ENCODE measurements at regions not wholly inside any gene's neighbourhood (a gene's known extent, or its start where the extent isn't known, plus 50 kb on each side); places are given as distances from the start of the nearest gene placed in this dataset.
A peak's percentile ranks its signal among the peaks of the same experiment; 100 is the strongest.

DNA sequence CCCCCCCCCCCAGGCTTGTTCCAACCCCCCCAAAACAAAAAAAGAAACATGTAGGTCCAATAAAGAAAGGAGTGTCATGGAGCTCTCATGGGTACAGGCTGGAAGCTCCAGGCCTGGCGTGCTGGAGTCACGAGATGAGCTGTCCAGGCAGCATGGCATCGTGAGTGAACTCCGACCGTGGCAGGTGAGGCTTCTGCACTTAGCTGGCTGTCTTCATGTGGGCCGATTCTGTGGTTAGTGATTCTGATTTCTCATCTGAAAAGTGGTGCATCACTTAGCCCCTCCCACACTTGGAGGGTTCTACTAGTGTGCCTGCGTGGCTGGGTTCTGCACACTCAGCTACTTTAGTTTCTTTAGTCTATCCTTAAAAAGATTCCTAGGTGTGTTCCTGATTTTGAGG is 126.4 kb upstream of the MGAT5 start:
- TF ChIP-seq, protein P1, sequence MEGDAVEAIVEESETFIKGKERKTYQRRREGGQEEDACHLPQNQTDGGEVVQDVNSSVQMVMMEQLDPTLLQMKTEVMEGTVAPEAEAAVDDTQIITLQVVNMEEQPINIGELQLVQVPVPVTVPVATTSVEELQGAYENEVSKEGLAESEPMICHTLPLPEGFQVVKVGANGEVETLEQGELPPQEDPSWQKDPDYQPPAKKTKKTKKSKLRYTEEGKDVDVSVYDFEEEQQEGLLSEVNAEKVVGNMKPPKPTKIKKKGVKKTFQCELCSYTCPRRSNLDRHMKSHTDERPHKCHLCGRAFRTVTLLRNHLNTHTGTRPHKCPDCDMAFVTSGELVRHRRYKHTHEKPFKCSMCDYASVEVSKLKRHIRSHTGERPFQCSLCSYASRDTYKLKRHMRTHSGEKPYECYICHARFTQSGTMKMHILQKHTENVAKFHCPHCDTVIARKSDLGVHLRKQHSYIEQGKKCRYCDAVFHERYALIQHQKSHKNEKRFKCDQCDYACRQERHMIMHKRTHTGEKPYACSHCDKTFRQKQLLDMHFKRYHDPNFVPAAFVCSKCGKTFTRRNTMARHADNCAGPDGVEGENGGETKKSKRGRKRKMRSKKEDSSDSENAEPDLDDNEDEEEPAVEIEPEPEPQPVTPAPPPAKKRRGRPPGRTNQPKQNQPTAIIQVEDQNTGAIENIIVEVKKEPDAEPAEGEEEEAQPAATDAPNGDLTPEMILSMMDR (conservative IDR thresholded peaks at IDR 0.05; ENCODE audit: low read depth, low read length) = no peak
- TF ChIP-seq POLR2A (IDR thresholded peaks at IDR 0.05; ENCODE audit: low read depth, low read length) = no peak
- 0 out of 2 replicates have a peak, but pooled peaks have one; percentile 16 for TF ChIP-seq MAFK (IDR thresholded peaks at IDR 0.05; ENCODE audit: low read depth, low read length)
- no peak for TF ChIP-seq SMC3 (IDR thresholded peaks at IDR 0.05; ENCODE audit: low read depth, low read length)
- TF ChIP-seq CEBPB (IDR thresholded peaks at IDR 0.05; ENCODE audit: low read depth, low read length) = no peak
- TF ChIP-seq RAD21 (IDR thresholded peaks at IDR 0.05; ENCODE audit: low read length) = no peak
- TF ChIP-seq, protein P2, sequence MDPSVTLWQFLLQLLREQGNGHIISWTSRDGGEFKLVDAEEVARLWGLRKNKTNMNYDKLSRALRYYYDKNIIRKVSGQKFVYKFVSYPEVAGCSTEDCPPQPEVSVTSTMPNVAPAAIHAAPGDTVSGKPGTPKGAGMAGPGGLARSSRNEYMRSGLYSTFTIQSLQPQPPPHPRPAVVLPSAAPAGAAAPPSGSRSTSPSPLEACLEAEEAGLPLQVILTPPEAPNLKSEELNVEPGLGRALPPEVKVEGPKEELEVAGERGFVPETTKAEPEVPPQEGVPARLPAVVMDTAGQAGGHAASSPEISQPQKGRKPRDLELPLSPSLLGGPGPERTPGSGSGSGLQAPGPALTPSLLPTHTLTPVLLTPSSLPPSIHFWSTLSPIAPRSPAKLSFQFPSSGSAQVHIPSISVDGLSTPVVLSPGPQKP (IDR thresholded peaks at IDR 0.05; ENCODE audit: borderline replicate concordance, low read depth, low read length) = no peak
- no peak for TF ChIP-seq MXI1 (IDR thresholded peaks at IDR 0.05; ENCODE audit: borderline replicate concordance, low read depth, low read length)
- no peak for TF ChIP-seq RFX5 (IDR thresholded peaks at IDR 0.05; ENCODE audit: low read depth, low read length)
- TF ChIP-seq RCOR1 (IDR thresholded peaks at IDR 0.05; ENCODE audit: insufficient replicate concordance, low read length) = no peak
- TF ChIP-seq, protein P3, sequence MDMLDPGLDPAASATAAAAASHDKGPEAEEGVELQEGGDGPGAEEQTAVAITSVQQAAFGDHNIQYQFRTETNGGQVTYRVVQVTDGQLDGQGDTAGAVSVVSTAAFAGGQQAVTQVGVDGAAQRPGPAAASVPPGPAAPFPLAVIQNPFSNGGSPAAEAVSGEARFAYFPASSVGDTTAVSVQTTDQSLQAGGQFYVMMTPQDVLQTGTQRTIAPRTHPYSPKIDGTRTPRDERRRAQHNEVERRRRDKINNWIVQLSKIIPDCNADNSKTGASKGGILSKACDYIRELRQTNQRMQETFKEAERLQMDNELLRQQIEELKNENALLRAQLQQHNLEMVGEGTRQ (IDR thresholded peaks at IDR 0.05; ENCODE audit: low read depth, low read length) = no peak
- TF ChIP-seq BHLHE40 (IDR thresholded peaks at IDR 0.05; ENCODE audit: low read depth, low read length) = no peak
- TF ChIP-seq CHD1 (IDR thresholded peaks at IDR 0.05; ENCODE audit: low read depth, low read length) = no peak
- no peak for TF ChIP-seq FOS (IDR thresholded peaks at IDR 0.05; ENCODE audit: low read depth, low read length)
